Thyroid gland (tissue), 4 donors: ENCODE measurements at regions not wholly inside any gene's neighbourhood (a gene's known extent, or its start where the extent isn't known, plus 50 kb on each side); places are given as distances from the start of the nearest gene placed in this dataset.

Experiments
- POLR2A ChIP-seq, 2 donors: fragments of 450-650 bp; IDR thresholded peaks; one replicate each; pipeline ENCODE4 v1.6.1; 2017; ENCODE audit warnings: antibody characterized with exemption in 2 of 2, mild to moderate bottlenecking in 2 of 2, moderate library complexity in 1 of 2
- TF ChIP-seq, protein P1 (sequence below), 6 experiments: fragments of 200-600 bp in 3 of 6; fragments of 450-650 bp in 3 of 6; sonication (generic) in 3 of 6; IDR thresholded peaks; one replicate each; pipeline ENCODE4 v1.5.1; 2016 to 2019; ENCODE audit warnings: antibody characterized with exemption in 6 of 6, mild to moderate bottlenecking in 2 of 6, inconsistent platforms in 1 of 6, moderate library complexity in 1 of 6

DNA sequence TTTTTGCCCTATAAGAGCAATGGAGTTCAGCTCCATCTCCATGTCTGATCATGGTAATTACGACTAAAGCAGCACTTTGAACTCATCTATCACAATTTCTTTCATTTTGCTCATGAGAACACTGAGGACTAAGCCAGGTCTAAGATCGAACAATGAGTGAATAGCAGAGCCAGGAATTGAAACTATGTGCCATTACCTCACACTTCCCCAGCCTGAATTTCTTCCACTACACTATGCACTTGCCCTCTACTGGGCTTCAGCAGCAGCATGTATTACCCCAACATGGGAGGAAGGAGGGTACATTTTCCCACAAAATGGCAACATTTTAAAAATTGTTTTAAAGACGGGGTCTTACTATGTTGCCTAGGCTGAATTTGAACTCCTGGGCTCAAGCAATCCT, 274.7 kb upstream of the FGF13 start:
- TF ChIP-seq, protein P1, sequence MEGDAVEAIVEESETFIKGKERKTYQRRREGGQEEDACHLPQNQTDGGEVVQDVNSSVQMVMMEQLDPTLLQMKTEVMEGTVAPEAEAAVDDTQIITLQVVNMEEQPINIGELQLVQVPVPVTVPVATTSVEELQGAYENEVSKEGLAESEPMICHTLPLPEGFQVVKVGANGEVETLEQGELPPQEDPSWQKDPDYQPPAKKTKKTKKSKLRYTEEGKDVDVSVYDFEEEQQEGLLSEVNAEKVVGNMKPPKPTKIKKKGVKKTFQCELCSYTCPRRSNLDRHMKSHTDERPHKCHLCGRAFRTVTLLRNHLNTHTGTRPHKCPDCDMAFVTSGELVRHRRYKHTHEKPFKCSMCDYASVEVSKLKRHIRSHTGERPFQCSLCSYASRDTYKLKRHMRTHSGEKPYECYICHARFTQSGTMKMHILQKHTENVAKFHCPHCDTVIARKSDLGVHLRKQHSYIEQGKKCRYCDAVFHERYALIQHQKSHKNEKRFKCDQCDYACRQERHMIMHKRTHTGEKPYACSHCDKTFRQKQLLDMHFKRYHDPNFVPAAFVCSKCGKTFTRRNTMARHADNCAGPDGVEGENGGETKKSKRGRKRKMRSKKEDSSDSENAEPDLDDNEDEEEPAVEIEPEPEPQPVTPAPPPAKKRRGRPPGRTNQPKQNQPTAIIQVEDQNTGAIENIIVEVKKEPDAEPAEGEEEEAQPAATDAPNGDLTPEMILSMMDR (IDR thresholded peaks at IDR 0.05): no peak
- no peak for TF ChIP-seq POLR2A (IDR thresholded peaks at IDR 0.05)
